Activated CD4-positive, alpha-beta memory T cell treated with anti-CD3 and anti-CD28 coated beads for 36 hours (primary cell): ENCODE measurements at regions not wholly inside any gene's neighbourhood (a gene's known extent, or its start where the extent isn't known, plus 50 kb on each side); places are given as distances from the start of the nearest gene placed in this dataset.
"Not testable (repeated sequence)": the region's sequence is repeated elsewhere in the genome, so short reads cannot be mapped to it uniquely, and the experiment has no call there.

ENCODE experiments used
- CTCF ChIA-PET: fragments of 350-600 bp; sonication (Branson Sonifier 250); formaldehyde crosslinking; loops from one replicate; lab custom pipeline; 2021; ENCODE audit warnings: antibody characterized with exemption, inconsistent platforms; lab: Charles Lee
- POLR2A ChIA-PET: fragments of 350-600 bp; sonication (Branson Sonifier 250); formaldehyde crosslinking; loops from one replicate; lab custom pipeline; 2021; ENCODE audit warnings: antibody characterized with exemption; lab: Charles Lee
- DNase-seq: peaks from one replicate; pipeline ENCODE4 v3.0.0-alpha.2; 2020
- H3K27ac Mint-ChIP-seq: one replicate; pipeline ENCODE4 v1.8.0; 2021; ENCODE audit warnings: mixed read lengths
- H3K27me3 Mint-ChIP-seq: one replicate; pipeline ENCODE4 v1.8.0; 2021; ENCODE audit warnings: mixed read lengths
- H3K36me3 Mint-ChIP-seq: one replicate; pipeline ENCODE4 v1.8.0; 2021; ENCODE audit warnings: mixed read lengths
- H3K4me1 Mint-ChIP-seq: one replicate; pipeline ENCODE4 v1.8.0; 2021; ENCODE audit warnings: low read depth, mixed read lengths
- H3K4me3 Mint-ChIP-seq: one replicate; pipeline ENCODE4 v1.8.0; 2021; ENCODE audit warnings: mild to moderate bottlenecking, mixed read lengths
- H3K9me3 Mint-ChIP-seq: one replicate; pipeline ENCODE4 v1.8.0; 2021; ENCODE audit warnings: mixed read lengths
- intact Hi-C: fragments of 100-400 bp; cut with micrococcal nuclease; formaldehyde crosslinking; loops from one replicate; pipeline ENCODE4 v1.15.1; 2023

DNA sequence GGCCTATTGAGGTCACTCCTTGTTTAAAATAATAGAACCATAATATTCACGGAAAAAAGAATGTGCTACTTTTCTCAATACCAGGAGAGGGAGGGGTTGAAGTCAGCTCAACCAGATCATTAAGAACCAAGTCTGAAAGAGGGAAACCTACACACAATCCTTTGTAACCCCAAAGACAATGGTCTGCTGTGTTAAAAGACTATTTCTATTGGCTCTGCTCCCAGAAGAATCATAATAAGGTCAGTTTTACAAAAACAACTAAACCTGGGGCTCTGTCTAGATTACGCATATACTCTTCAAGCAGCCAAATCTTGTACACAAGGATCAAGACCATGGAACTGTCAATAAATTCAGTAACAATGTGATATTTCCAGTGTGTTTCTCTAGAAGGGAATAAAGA lies 177.2 kb upstream of the CRIM1 start:
- ChIA-PET POLR2A (no interaction called here), CTCF (interaction anchor here (1.0 kb wide), 1 partner anchor 174 kb away, joined by 3 read pairs; no protein-coding TSS in a partner anchor)
- Mint-ChIP-seq H3K36me3 (no peaks in the 10 kb centered on the region), H3K4me3 (no peak overlapping the region), H3K9me3 (peaks cover 5% of the 10 kb centered on the region), H3K27ac (no peak overlapping the region), H3K27me3 (no peaks in the 10 kb centered on the region), H3K4me1 (no peaks in the 10 kb centered on the region)
- no peak for DNase-seq
- intact Hi-C loops: no loop called here

DNA sequence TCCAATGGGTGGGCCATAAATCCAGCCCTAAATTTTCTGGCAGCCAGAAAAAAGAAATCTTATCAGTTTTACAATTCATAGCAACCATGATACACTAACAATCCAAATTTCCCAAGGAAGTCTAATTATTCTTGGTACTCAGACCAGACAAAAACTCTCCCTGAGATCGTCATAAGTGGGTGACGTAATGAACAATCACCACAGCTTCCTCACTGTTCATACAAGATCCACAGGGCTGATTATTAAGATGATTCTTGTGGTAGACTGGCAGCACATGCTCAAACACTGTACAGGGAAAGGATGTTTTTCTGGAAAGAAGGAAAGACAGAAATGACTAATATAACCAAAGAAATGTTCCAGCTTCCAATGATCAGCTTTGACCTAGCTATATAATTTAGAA lies 178.3 kb upstream of the CRIM1 start:
- intact Hi-C loops: no loop called here
- no peak for DNase-seq
- POLR2A ChIA-PET: no interaction called here
- CTCF ChIA-PET: no interaction called here
- H3K27ac Mint-ChIP-seq: no peak overlapping the region
- H3K9me3 Mint-ChIP-seq: peaks cover 5% of the 10 kb centered on the region
- H3K27me3 Mint-ChIP-seq: no peaks in the 10 kb centered on the region
- H3K4me1 Mint-ChIP-seq: no peaks in the 10 kb centered on the region
- H3K36me3 Mint-ChIP-seq: no peaks in the 10 kb centered on the region
- H3K4me3 Mint-ChIP-seq: no peak overlapping the region

DNA sequence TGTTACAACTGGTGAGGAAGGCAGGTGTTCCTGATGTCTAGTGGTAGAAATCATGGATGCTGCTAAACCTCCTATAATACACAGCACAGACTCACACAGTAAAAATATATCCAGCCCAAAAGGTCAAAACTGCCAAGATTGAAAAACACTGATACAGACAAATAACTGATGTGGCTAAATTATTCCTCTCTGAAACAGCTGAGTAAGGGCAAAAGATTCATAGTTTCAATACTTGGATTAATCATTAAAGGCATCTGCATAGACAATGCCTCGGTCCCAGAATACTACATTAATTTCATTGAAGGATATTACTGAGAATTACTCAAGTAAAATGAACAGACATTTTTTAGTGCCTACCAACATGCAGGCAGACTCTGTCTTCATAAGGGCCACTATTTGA lies 180.7 kb upstream of the CRIM1 start:
- CTCF ChIA-PET: no interaction called here
- peaks cover 5% of the 10 kb centered on the region for H3K9me3 Mint-ChIP-seq
- POLR2A ChIA-PET: no interaction called here

DNA sequence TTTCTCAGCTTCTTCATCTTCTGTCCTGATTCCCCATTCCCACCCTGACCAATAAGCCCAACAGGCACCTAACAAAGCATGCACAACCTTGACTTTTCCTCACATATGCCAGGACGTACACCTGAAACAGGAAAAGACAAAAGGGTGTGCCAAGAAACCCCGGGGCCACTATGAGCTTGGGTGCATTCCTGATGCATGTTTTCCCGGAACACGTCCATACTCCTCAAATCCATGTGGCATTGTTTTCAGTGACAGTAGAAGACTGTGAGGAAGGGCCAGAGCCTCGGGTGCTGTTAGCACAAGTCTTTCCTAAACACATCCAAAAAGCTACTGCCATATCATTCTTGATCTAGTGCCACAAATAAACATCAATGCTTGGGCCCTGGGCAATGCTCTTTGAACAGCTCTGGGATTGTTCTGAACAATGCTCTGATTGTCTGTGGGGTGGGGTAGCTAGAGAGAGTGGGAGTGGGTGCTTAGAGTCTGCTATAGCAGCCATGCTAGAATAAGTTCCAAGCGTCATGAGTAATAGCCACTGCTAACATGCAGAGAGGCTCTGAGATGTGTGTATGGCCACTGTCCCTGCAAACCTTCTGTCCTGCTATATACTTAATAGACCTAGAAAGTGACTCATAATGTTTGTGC lies 181.7 kb upstream of the CRIM1 start:
- POLR2A ChIA-PET: no interaction called here
- CTCF ChIA-PET: no interaction called here
- no peaks in the 10 kb centered on the region for H3K9me3 Mint-ChIP-seq

More for the DNA sequence above, 180.7 kb upstream of the CRIM1 start:
- Mint-ChIP-seq H3K27me3 (no peaks in the 10 kb centered on the region), H3K4me3 (no peak overlapping the region), H3K27ac (no peak overlapping the region), H3K4me1 (no peaks in the 10 kb centered on the region), H3K36me3 (no peaks in the 10 kb centered on the region)
- DNase-seq: no peak
- intact Hi-C loops: no loop called here

DNA sequence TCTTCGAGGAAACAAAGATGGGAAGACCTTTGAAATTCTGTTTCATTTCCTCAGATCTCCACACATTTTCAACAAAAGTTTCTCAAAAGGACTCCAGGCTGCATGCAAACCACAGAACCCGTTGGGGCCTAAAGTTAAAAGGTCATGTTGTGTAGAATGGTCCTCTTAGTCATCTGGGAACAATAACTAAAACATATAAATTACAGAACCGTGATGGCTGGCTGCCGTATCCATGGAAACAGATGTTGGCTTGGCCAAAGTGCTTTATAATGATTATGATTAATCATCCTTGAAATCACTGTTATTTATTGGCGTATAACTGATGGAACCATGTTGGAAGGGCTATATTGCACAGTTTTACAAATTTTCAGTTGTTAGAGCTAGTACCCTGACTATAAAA lies 182.8 kb upstream of the CRIM1 start:
- POLR2A ChIA-PET: no interaction called here
- Mint-ChIP-seq H3K4me3 (no peak overlapping the region), H3K27ac (no peak overlapping the region), H3K27me3 (no peaks in the 10 kb centered on the region), H3K36me3 (no peaks in the 10 kb centered on the region), H3K4me1 (no peaks in the 10 kb centered on the region), H3K9me3 (no peaks in the 10 kb centered on the region)
- CTCF ChIA-PET: no interaction called here
- no peak for DNase-seq
- intact Hi-C loops: no loop called here

More for the DNA sequence above, 181.7 kb upstream of the CRIM1 start:
- Mint-ChIP-seq H3K4me3 (no peak overlapping the region), H3K4me1 (no peaks in the 10 kb centered on the region), H3K27ac (no peak overlapping the region), H3K27me3 (no peaks in the 10 kb centered on the region), H3K36me3 (no peaks in the 10 kb centered on the region)
- no peak for DNase-seq
- intact Hi-C loops: no loop called here

DNA sequence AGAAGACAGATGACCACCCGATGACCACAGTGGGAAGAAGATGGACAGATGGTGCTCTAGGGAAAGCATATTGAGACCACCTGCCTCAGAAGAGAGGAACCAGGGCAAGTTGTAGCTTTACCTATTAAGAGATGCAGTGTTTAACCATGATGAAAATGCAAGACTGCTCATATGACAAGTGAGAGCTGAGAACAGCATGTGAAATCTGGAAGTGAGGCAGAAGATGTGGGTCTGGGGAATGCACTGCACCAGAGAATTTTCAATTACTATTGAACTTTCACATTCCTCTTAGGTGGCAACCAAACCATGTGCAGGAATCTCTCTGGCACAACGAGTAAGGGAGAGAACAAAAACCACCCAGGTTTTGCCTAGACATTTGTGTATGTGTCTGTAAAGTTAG lies 184.8 kb upstream of the CRIM1 start:
- no peak for DNase-seq
- Mint-ChIP-seq H3K27ac (no peak overlapping the region), H3K9me3 (no peaks in the 10 kb centered on the region), H3K36me3 (no peaks in the 10 kb centered on the region), H3K4me3 (no peak overlapping the region), H3K4me1 (no peaks in the 10 kb centered on the region), H3K27me3 (no peaks in the 10 kb centered on the region)
- ChIA-PET CTCF (no interaction called here), POLR2A (no interaction called here)
- intact Hi-C loops: no loop called here

DNA sequence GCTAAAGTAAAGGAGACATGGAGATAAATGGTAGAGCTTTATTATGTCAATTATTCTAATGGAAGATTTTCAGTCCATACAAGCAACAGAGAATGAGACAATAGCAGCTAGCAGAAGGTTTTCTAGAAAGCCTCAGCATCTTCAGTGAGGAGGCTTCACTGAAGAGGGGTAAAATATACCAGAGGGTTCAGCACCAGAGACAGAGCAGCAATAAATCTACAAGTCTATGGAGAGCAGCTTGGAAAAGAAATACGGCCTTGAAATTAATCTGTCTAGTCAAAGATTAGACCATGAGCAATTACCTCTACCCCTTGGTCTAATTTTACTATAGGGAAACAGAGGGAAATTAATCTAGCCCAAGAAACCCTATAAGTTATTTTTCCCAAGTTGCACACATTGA lies 185.7 kb upstream of the CRIM1 start:
- H3K4me1 Mint-ChIP-seq: no peaks in the 10 kb centered on the region
- no peak overlapping the region for H3K27ac Mint-ChIP-seq
- peaks cover under 1% of the 10 kb centered on the region for H3K27me3 Mint-ChIP-seq
- H3K4me3 Mint-ChIP-seq: no peak overlapping the region
- no peak for DNase-seq
- CTCF ChIA-PET: no interaction called here
- no peaks in the 10 kb centered on the region for H3K9me3 Mint-ChIP-seq
- intact Hi-C loops: no loop called here
- POLR2A ChIA-PET: no interaction called here
- no peaks in the 10 kb centered on the region for H3K36me3 Mint-ChIP-seq

DNA sequence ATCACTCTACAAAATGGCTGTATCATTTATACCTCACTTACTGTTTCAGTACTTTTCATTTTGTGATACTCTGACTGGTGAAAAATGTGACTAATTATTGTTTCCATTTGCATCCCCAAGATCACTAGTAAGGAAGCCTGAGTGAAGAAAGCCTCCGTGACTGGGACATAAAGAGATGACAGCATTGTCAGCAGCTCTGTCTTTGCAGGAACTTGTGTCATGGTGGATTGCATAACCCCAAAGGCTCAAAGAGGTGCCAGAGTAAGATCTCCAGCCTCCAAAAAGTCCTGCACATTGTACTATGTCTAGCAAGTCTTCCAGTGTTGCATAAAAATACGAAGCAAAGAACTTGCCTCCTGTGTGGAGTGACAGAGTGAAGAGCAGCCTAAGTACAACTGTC lies 187.5 kb upstream of the CRIM1 start:
- Mint-ChIP-seq H3K9me3 (no peaks in the 10 kb centered on the region), H3K4me1 (no peaks in the 10 kb centered on the region), H3K27me3 (peaks cover 3% of the 10 kb centered on the region), H3K4me3 (no peak overlapping the region), H3K27ac (no peak overlapping the region), H3K36me3 (no peaks in the 10 kb centered on the region)
- DNase-seq: no peak
- CTCF ChIA-PET: no interaction called here
- POLR2A ChIA-PET: no interaction called here
- intact Hi-C loops: no loop called here

DNA sequence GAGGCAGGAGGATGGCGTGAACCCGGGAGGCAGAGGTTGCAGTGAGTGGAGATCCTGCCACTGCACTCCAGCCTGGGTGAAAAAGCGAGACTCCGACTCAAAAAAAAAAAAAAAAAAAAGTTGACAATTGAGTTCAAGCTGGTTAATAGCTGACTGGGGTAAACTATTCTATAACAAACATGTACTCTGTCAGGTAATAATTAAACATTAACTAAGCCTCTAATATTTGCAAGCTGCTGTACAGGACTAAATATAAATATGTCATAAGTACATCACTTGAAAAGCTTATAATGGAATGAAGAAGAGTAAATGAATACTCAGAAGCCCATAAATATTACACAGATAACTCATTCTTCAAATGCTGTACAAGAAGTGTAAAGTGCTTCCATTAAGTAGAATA lies 190.4 kb upstream of the CRIM1 start:
- no peak overlapping the region for H3K27ac Mint-ChIP-seq
- no peaks in the 10 kb centered on the region for H3K9me3 Mint-ChIP-seq
- ChIA-PET POLR2A (no interaction called here), CTCF (interaction anchor here (0.7 kb wide), 1 partner anchor 189 kb away, joined by 3 read pairs; no protein-coding TSS in a partner anchor)
- DNase-seq: no peak
- intact Hi-C loops: no loop called here
- H3K4me3 Mint-ChIP-seq: no peak overlapping the region
- no peaks in the 10 kb centered on the region for H3K36me3 Mint-ChIP-seq
- H3K4me1 Mint-ChIP-seq: no peaks in the 10 kb centered on the region
- peaks cover 8% of the 10 kb centered on the region for H3K27me3 Mint-ChIP-seq

DNA sequence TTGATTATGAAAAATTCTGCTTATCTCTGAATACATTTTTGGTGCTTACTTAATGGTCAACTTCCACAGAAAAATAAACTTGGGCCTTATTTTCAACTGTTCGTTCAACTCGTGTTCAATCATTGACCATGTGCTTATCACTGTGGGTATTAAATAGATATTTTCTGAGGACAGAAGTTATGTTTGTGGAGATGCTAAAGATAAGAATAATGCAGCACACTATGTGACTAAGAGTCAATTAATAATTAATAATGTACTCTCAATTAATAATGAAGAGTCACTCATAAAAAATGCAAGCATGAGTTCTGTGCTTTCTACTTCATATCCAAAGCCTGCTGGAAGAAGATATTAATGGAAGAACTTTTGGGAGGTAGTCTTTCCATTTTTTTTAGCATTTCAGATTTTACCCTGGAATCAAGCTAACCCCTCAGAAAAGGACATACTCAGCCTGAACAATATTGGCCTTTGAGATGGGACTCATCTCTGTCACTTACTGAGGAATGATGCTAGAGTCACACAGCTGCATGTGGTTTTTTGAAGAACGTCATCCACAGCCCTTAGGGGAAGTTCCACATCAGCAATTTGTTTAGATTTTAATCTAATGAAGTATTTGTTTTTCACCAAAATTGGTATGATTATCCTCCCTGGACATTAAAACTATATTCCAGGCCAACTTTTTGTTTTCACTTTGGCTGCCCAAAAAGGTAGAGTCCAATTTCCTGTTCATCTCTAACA lies 191.9 kb upstream of the CRIM1 start:
- H3K4me3 Mint-ChIP-seq: no peak overlapping the region
- ChIA-PET CTCF (no interaction called here), POLR2A (no interaction called here)
- DNase-seq: no peak
- no peaks in the 10 kb centered on the region for H3K9me3 Mint-ChIP-seq
- H3K36me3 Mint-ChIP-seq: no peaks in the 10 kb centered on the region
- H3K4me1 Mint-ChIP-seq: no peaks in the 10 kb centered on the region
- no peak overlapping the region for H3K27ac Mint-ChIP-seq
- intact Hi-C loops: no loop called here
- H3K27me3 Mint-ChIP-seq: peaks cover 8% of the 10 kb centered on the region

DNA sequence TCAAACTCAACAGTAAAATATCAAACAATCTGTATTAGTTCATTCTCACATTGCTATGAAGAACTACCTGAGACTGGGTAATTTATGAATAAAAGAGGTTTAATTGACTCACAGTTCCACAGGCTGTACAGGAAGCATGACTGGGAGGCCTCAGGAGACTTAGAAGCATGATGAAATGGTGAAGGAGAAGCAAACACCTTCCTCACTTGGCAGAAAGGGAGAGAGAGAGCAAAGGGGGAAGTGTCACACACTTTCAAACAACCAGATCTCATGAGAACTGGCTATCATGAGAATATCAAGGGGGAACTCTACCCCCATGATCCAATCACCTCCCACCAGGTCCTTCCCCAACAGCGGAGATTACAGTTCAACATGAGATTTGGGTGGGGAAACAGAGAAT lies 198.5 kb upstream of the CRIM1 start:
- DNase-seq, POLR2A ChIA-PET, H3K4me3 Mint-ChIP-seq, H3K36me3 Mint-ChIP-seq, H3K27ac Mint-ChIP-seq, H3K9me3 Mint-ChIP-seq, CTCF ChIA-PET, H3K4me1 Mint-ChIP-seq, H3K27me3 Mint-ChIP-seq, intact Hi-C loops: not testable (repeated sequence)

DNA sequence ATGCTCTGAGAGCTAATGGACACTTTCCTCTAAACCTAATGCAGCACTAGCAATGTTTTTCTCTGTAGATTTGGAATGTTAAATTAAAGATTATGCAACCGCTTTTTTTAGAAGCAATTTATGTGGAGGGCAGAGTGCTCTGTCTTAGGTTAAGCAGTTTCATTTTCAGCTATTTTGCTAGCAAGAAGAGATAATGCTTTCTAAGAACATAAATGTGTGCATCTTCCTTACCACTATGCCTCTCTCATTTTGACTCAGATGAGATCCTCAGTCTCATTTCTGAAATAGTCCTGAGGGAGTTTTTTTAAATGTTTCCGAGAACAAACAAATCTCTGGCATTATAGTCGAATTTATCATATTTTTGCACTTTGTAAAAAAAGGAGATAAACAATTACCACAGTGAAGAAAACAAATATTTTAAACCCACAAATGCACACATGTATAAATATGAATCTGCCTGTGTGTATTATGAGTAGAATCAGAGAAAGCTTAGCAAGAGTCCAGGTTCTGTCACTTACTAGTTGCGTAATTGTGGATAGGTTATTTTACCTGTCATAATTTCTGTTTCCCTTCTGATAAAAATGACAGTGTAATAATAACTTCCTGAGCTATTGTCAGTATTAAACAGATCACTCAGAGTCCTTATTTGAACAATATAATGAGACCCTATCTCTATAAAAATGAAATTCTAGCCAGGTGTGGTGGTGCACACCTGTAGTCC lies 207.7 kb upstream of the CRIM1 start:
- Mint-ChIP-seq H3K36me3 (no peaks in the 10 kb centered on the region), H3K4me3 (no peak overlapping the region), H3K4me1 (peaks cover 14% of the 10 kb centered on the region), H3K9me3 (no peaks in the 10 kb centered on the region), H3K27ac (no peak overlapping the region), H3K27me3 (peaks cover 16% of the 10 kb centered on the region)
- ChIA-PET POLR2A (interaction anchor here (0.7 to 2.1 kb wide), 2 partner anchors 25 to 92 kb away, joined by 3 to 8 read pairs; no protein-coding TSS in a partner anchor), CTCF (interaction anchor here (0.8 to 1.3 kb wide), 4 partner anchors 9 to 205 kb away, joined by 3 to 5 read pairs (median 3); no protein-coding TSS in a partner anchor)
- no peak for DNase-seq
- intact Hi-C loops: loop anchor here (1.0 to 10.0 kb wide), 4 partner anchors 24 to 173 kb away; no protein-coding TSS in a partner anchor
